ENCODE measurements at regions not wholly inside any gene's neighbourhood (a gene's known extent, or its start where the extent isn't known, plus 50 kb on each side); places are given as distances from the start of the nearest gene placed in this dataset.
A peak's percentile ranks its signal among the peaks of the same experiment; 100 is the strongest.

DNA sequence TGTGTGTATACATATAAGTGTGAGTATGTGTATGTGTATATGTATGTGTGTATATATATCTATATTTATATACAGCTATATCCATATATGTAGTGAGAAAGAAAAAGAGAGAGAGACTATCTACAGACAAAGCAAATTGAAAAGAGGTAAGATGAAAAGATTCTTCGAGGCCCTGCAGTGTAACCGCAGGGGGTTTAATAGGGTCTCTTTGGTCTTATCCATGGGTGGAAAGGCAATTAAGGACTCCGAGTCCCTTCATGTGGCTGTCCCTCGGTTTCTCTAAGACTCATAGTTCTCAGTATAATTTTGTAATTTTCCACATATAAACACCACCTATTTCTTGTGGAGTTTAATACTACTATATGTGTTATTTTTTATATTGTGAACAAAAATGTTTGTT lies 50.6 kb upstream of the JAZF1 start:
- no peak for DNase-seq (ENCODE audit: low read depth)

DNA sequence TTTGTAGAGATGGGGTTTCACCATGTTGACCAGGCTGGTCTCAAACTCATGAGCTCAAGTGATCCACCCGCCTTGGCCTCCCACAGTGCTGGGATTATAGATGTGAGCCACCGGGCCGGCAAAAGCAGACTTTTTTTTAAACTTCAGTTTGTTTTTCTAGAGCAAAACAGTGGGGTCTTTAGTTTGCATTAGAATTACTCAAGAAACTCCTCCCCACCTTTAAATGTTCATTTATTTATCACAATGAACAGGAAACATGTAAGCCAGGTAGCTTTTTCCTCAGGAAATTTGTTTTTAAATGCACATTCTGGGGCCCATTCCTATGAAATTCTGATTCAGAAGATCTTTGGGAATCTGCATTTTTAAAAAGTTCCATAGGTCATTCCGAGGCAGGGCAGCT lies 56.0 kb upstream of the JAZF1 start:
- DNase-seq (ENCODE audit: low read depth) = no peak

DNA sequence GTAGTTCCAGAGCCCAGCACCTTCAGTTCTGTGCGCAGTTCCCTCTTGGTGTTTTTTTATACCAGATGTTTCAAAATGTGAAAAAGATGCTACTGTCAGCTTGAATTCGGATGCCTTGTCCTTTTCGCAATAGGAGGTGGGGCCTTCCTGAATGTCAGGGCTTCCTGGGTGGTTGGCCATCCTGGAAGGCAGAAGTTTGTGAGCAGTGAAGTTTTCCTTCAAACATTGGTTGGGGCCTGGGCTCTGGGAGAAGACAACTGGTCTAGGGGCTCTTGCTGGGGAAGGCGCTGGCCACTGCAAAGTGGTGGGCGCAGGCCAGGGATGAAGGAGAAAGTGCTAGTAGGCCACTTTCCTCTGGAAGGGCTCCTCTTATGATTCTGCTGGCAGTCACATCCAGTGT lies 56.8 kb upstream of the JAZF1 start:
- DNase-seq (ENCODE audit: low read depth) = no peak

DNA sequence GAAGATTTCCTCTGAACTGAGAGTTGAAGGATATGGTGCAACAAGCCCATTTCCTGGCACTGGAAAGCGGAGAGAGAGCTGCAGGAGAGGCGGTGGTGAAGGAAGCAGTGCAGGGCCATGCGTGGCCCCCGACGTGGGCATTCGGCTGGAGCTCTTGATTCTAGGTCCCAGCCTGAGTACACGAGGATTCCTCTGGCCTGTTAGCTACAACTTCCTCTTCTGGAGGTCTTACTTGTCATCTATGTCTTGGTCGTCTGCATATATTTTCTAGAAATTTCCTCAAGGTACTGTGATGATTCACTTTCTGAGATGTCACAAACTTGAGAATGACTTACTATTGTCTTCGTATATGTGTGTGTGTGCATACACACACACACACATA lies 59.2 kb upstream of the JAZF1 start:
- no peak for DNase-seq (ENCODE audit: low read depth)

DNA sequence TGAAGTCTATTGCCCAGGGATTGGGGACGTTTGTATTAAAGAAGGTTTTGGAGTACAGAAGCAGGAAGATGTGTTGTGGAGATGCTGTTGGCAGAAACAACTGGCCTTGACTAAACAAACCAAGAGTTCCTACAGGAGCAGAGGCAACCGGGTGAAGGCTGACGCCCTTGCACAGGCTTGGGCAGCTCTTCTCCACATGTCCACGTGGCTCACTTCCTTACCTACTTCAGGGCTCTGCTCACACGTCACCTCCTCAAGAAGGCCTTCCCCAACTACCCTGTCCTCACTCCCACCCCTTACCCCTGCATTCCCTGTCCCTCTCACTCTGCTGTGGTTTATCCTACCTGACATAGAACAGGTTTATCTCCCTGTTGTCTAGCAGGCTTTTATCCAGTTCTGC lies 59.9 kb upstream of the JAZF1 start:
- DNase-seq (ENCODE audit: low read depth) = no peak

DNA sequence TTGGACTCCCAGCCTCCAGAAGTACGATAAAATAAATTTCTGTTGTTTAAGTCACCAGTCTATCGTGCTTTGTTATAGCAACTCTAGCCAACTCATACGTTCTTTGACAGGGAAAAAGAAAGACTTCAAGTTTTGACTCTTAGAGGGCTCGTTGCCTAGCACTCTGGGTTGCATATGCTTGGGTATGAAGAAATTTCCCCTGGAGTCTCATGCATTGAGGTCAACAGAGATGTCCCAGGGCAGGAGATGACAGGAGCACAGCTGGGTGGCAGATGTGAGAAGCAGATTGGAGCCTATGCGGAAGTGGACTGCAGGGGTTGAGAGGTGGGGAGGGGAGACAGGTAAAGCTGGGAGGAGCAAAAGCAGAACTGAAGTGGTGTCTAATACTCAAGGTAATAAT lies 63.3 kb upstream of the JAZF1 start:
- no peak for DNase-seq (ENCODE audit: low read depth)

DNA sequence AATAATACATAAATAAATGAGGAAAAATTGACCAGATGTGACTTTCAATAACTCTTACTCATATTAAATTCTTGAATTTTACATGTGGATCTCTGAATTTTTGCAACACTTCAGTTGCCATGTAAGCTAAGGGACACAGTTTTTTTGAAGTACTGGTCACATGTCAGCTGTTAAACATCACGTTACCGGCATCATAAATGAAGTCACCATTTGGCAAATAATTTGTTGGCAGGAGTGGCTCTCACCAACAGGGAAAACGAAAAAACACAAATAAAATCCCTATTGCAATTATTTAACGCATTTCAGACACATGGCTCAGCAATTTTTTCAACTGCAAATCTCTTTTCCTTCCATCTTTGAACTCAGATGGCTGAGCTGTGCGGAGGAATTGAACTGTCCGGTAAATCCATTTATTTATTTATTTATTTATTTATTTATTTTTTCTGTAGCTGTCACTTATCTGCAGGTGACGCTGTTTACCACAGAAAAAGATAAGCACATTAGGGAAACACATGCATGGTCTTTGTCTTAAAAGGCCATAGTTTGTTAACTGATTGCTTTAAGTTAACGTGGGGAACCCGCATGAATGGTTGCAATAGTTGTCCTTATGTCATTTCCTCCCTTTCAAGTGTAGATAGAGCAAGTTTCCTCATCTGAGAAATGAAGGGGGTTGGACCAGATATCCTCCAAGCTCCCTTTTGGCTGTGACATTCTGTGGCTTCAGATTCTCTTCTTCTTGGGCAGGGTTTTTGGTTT lies 64.7 kb upstream of the JAZF1 start:
- no peak for DNase-seq (ENCODE audit: low read depth)

DNA sequence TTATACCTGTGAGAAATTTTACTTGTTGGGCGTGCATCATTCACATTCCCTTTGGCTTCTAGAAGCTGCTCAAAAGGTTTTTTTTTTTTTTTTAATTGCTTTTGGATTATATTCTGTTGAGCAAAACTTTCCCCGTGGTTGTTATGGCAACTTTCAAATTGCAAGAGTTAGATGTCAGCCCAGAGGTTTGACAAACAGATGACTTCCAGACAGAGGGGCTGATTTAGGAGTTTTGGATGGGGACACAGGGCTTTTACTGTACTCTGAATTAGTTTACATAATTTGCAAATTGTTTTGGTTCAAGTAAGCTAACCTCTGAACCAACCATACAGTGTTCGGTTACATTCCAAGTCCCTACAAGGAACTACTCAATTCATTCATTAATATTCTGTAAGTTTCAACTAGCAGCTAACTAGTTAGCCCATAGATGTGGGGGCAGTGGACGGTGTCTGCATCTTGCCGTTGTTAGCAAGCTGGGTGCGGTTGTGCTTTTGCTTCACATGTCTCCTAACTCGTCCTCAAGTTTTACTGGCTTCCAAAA lies 66.4 kb upstream of the JAZF1 start:
- DNase-seq (ENCODE audit: low read depth) = peak; percentile 7

DNA sequence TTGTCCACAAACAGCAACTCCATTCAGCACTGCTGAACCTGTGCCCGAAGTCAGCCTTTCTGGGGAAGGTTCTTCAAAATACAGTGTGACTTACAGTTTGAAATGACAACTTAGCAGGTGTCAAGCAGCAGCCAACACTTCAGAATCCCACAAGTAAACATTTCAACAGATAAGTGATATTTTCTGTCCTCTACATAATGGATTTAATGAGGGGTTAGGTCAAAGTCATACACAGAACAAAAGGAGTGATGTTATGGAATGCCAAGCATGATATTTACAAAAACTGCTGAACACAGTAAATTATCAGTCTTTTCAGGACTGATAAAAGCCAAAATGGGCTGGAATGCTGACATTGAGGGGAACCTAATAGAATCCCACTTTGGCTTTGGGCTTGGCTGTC lies 77.6 kb upstream of the JAZF1 start:
- no peak for DNase-seq (ENCODE audit: low read depth)

DNA sequence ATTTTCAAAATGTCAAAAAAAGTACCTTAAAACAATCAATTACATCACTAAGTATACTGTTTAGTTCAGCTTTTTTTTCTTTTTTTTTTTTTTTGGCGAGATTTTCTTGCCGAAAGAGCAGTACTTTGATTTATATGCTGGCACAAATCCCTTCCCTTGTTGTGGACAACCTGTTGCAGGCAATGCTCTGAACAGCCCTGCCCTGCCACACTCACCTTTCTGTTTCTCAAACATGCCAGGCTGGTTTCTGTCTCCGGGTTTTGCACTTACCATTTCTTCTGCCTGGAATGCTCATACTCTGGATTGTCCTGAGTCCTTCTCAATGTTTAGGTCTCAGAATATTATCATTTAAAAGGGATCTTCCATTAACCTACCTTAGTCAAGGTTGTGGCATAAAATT lies 80.4 kb upstream of the JAZF1 start:
- DNase-seq (ENCODE audit: low read depth) = no peak

DNA sequence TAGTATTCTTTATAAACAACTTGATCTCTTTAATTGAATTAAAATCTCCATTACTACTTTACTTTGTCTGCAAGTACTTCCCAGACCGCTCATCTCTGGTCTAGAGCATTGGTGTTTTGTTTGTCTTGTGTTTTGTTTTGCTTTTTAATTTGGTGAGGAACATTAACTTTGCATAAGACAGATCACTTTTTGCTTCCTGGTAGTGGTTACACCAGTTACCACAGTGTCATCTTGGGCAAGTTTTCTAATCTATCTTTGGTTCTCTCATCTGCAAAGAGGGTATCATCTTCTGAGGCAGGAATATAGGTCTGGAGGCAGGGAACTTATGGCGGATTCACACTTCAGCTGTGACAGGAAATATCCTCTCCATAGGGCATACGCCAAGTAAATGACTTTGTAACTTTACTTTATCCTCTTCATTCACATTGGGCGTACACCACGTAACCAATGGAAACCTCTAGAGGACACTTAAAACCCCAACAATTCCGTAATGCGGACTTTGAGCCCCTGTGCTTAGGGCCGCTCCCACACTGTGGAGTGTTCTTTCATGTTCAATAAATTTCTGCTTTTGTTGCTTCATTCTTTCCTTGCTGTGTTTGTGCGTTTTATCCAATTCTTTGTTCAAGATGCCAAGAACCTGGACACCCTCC lies 83.2 kb upstream of the JAZF1 start:
- no peak for DNase-seq (ENCODE audit: low read depth)

DNA sequence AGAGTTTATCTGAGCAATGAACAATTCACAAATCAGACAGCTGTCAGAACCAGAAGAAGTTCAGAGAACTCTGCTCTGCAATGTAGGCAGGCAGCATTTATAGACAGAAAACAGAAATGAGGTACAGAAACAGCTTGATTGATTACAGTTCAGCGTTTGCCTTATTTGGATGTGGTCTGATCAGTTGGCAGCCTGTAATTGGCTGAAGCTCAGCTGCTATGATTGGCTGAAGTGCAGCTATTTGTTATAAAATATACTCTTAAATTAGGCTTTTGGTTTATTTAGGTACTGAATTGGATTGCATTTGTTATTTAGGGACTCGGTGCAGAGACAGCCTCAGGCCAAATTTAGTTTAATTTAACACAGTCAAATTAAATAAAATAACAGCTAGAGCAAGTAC lies 85.8 kb upstream of the JAZF1 start:
- no peak for DNase-seq (ENCODE audit: low read depth)

DNA sequence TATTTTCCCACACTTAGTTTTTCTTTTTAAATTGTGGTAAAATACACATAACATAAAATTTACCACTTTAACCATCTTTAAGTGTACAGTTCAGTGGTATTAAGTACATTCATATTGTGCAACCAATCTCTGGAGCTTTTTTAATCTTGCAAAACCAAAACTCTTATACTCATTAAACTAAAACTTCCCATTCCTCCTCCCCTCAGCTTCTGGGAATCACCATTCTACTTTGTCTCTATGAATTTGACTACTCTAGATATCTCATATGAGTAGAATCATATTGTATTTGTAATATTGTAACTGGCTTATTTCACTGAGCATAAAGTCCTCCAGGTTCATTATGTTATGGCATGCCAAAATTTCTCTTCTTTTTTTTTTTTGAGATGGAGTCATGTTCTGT lies 86.4 kb upstream of the JAZF1 start:
- DNase-seq (ENCODE audit: low read depth) = no peak

DNA sequence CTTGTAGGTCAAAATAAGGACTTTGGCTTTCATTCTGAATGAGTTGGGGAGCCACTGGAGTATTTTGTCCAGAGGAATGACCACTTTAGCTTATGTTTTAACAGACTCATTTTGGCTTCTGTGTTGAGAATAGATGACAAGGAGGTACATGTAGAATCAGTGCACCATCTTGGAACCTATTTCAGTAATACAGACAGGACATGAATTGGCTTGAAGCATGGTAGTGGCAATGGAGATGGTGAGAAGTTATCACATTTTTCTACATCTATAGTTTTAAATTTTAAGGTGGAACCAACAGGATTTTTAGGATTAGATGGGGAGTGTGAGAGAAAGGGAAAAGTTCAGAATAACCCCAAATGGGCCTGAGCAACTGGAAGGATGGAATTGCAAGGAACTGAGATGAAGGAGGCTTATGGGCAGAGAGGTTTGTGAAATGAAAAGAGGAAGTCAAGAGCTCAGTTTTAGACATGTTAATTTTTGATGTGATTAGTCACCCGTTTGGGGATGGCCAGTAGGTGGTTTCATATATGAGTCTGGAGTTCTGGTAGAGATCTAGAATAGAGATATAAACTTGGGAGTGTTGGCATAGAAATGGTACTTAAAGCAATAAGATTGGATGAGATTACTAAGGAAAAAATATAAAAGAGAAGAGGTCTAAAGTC lies 89.2 kb upstream of the JAZF1 start:
- DNase-seq (ENCODE audit: low read depth) = peak; percentile 3

DNA sequence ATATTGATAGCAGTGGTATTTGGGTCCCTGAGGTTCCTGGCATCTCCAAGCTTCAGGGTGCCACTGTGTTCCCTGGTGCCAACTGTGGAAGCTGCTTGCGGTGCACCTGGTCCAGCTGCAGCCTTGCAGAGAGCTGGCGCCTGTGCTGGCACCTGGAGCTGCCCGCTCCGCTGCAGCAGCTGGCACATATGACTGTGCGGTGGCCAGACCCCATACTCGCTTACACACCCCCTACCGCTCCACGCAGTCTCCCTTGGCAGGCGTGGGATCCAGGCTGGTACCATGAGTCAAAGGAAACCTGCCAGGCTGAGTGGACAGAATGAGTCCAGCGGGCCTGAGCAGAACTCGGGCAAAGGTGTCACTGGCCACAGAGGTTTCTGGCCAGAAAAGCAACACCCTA lies 89.9 kb upstream of the JAZF1 start:
- DNase-seq (ENCODE audit: low read depth) = no peak

DNA sequence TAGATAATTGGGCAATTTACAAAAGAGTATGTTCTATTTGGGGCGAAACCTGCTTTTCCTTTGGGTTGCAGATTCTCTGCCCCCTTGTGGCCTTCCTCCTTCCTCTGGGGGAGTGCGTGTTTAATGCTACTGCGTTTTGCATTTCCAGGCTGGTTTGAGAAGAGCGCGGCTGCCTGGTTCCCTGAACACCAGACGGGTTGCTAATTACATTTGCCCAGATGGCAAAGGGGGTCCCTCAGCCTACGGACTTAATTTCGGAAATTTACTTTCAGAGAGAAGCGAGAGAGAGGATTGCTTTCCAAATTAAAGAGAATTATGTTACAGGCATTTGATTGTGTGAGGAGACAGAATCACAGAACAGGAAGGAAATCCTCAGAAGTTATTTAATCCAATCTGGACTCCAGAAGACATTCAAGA lies 91.9 kb upstream of the JAZF1 start:
- peak; percentile 30 for DNase-seq (ENCODE audit: low read depth)

DNA sequence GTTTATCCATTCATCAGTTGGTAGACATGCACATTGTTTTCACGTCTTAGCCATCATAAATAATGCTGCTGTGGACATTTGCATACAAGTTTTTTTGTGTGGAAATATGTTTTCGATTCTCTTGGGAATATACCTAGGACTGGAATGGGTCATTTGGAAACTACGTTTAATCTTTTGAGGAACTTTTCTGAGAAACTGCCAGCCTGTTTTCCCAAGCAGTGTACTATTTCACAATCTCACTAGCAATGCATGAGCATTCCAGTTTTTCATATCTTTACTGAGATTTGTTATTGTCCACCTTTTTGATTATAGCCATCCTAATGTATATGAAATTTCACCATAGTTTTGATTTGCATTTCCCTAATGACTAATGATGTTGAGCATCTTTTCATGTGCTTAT lies 95.7 kb upstream of the JAZF1 start:
- no peak for DNase-seq (ENCODE audit: low read depth)

DNA sequence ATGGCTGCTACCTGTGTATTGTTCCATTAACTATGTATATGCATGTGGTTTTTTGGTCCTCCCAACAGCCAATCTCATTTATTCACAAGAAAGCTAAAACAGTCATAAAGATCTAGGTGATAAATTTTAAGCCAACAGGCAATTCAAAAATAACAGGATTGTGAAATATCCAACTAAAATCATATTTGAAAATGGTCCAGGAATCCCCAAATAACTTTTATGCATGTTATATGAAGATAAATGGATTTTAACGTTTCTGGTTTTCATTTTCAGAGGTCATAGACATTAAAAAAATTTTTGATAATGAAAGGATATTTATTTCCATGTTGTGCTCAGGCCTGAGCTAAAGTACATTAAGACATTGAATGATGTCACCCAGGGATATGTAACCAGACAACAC lies 96.8 kb upstream of the JAZF1 start:
- no peak for DNase-seq (ENCODE audit: low read depth)

DNA sequence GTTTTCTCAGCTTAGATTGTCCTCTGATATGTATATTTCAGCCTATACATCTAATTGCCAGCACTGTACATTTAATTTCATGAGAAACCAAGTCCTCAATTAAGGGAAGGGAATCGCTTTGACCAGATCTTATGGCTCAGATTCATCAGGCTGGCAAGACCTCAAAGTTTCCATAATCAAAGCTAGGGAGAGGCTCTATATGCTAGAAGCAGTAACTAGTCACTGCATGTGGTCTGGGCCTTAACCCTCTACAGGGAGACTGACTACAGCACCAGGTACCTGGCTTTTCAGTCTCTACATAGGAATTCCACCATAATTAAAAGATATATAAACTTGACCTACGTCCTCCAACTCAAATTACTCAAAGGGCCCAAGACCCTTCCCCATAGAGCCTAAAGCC lies 97.4 kb upstream of the JAZF1 start:
- no peak for DNase-seq (ENCODE audit: low read depth)

DNA sequence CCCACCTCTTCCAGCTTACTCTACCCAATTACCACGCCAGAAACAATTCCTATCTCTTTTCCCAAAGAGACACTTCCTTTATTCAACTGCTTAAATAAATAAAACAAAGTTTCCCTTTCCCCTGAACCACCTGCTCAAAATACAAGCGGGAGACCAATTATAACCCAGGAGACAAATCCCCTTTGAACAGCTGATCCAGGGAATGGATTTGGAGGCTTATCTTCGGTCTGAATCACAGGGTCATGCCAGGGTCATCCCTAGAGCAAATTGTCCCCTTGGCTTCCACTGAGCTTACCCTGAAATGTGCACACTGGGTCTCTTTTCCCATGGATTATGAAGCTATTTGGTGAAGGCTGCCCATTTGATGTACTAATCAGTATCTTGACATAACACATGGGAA lies 99.9 kb upstream of the JAZF1 start:
- no peak for DNase-seq (ENCODE audit: low read depth)

DNA sequence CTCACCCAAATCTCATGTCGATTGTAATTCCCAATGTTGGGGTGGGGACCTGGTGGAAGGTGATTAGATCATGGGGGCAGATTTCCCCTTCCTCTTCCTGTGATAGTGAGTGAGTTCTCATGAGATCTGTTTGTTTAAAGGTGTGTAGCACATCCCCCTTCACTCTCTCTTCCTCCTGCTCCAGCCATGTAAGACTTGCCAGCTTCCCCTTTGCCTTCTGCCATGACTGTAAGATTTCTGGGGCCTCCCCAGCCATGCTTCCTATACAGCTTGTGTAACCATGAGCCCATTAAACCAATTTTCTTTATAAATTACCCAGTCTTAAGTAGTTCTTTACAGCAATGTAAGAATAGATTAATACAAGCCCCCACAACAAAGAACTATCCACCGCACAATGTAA lies 109.9 kb upstream of the JAZF1 start:
- no peak for DNase-seq (ENCODE audit: low read depth)

DNA sequence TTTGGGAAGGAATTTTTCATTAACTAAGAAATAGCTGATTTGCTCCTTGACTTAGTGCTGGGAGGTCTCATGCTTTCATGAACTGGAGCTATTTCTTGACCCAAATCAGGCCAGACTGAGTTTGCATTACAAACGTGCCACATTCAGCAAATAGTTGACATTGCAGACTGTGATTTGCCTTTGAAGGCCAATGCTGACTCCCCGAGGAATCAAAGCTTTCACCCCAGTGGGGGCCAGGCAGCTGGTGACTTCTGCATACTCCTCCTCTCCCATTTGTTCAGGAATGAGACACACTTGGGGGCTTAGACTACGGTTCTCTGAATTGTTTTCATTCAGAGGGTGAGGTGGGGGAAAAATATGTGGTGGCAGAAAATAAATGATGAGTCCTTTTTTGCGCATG lies 111.0 kb upstream of the JAZF1 start:
- DNase-seq (ENCODE audit: low read depth) = no peak
